Fibroblast of lung (primary cell): ENCODE measurements at regions not wholly inside any gene's neighbourhood (a gene's known extent, or its start where the extent isn't known, plus 50 kb on each side); places are given as distances from the start of the nearest gene placed in this dataset.

Experiments
- CTCF ChIP-seq, 2 donors: IDR thresholded peaks in 1 of 2; conservative IDR thresholded peaks in 1 of 2; 1 replicate in 1 of 2; 2 replicates in 1 of 2; pipeline ENCODE4 v1.5.1; 2011 to 2012; ENCODE audit warnings: low read length in 2 of 2, control low read depth in 1 of 2, inconsistent platforms in 1 of 2, low read depth in 1 of 2, mild to moderate bottlenecking in 1 of 2
- EZH2 ChIP-seq: IDR thresholded peaks from 2 replicates; pipeline ENCODE4 v1.5.1; 2012; ENCODE audit warnings: low read length, control low read depth, mild to moderate bottlenecking; ENCODE audit errors: missing control alignments

GRCh38 chr4:128517739-128518510 is 230.3 kb upstream of the PGRMC2 start:
- TF ChIP-seq CTCF (conservative IDR thresholded peaks at IDR 0.05 in 1 of 2, IDR thresholded peaks at IDR 0.05 in 1 of 2; ENCODE audit: low read depth in 1 of 2, low read length in 2 of 2) = no peak
- no peak for TF ChIP-seq EZH2
